ENCODE measurements at regions not wholly inside any gene's neighbourhood (a gene's known extent, or its start where the extent isn't known, plus 50 kb on each side); places are given as distances from the start of the nearest gene placed in this dataset.

GRCh38 chr3:3699816-3700633 is 99.2 kb upstream of the LRRN1 start:
- TF ChIP-seq CTCF (IDR thresholded peaks at IDR 0.05): no peak
- no peak overlapping the region for H3K9ac ChIP-seq (ENCODE audit: insufficient read depth, low read length, poor library complexity, severe bottlenecking)
- no peak for DNase-seq
- Mint-ChIP-seq H3K36me3 (no peaks in the 10 kb centered on the region), H3K4me3 (no peak overlapping the region), H3K4me1 (no peaks in the 10 kb centered on the region), H3K27me3 (ENCODE audit: low read depth in 3 of 3) (peaks cover 1 to 2% (median 2%) of the 10 kb centered on the region in 3 donors), H3K27ac (no peak overlapping the region), H3K9me3 (peaks cover 5 to 10% (median 6%) of the 10 kb centered on the region in 7 donors)
- H4K20me1 ChIP-seq (ENCODE audit: insufficient read depth, low read length): no peaks in the 10 kb centered on the region
- H3K4me3 ChIP-seq (replicated peaks in 1 of 3; ENCODE audit: low read depth in 2 of 3, low read length in 3 of 3): no peak overlapping the region
- intact Hi-C loops (cut with micrococcal nuclease): no loop called here
- WGBS (ENCODE audit: insufficient coverage): 75% methylated on average over 1 of the region's 7 CpGs
- H3K27ac ChIP-seq (ENCODE audit: low read depth in 1 of 2, low read length in 2 of 2): no peak overlapping the region
- H3K9me3 ChIP-seq (replicated peaks in 1 of 2; ENCODE audit: control insufficient read depth in 1 of 2, insufficient read depth in 1 of 2, low read length in 2 of 2): peaks cover 0 to 4% of the 10 kb centered on the region in 2 donors
- H3K27me3 ChIP-seq (ENCODE audit: control insufficient read depth in 2 of 2, insufficient read depth in 2 of 2, low read length in 2 of 2): no peaks in the 10 kb centered on the region
- no peaks in the 10 kb centered on the region for H3K4me1 ChIP-seq (ENCODE audit: control insufficient read depth in 1 of 2, insufficient read depth in 2 of 2, low read length in 2 of 2)
- H2AFZ ChIP-seq (ENCODE audit: insufficient read depth, low read depth, low read length, poor library complexity, severe bottlenecking): no peak overlapping the region
- H3K4me2 ChIP-seq (replicated peaks; ENCODE audit: extremely low read depth, low read length, poor library complexity, severe bottlenecking): no peak overlapping the region
- no peaks in the 10 kb centered on the region for H3K36me3 ChIP-seq (replicated peaks in 1 of 2; ENCODE audit: control insufficient read depth in 1 of 2, insufficient read depth in 2 of 2, low read length in 2 of 2)
- H3K79me2 ChIP-seq (ENCODE audit: insufficient read depth, low read length): no peaks in the 10 kb centered on the region

- Histone ChIP-seq H3K4me1 (ENCODE audit: control insufficient read depth in 1 of 2, insufficient read depth in 2 of 2, low read length in 2 of 2) (no peaks in the 10 kb centered on the region), H3K9me3 (replicated peaks in 1 of 2; ENCODE audit: control insufficient read depth in 1 of 2, insufficient read depth in 1 of 2, low read length in 2 of 2) (peaks cover 0 to 4% of the 10 kb centered on the region in 2 donors), H3K9ac (ENCODE audit: insufficient read depth, low read length, poor library complexity, severe bottlenecking) (no peak overlapping the region), H3K4me3 (replicated peaks in 1 of 3; ENCODE audit: low read depth in 2 of 3, low read length in 3 of 3) (no peak overlapping the region), H3K79me2 (ENCODE audit: insufficient read depth, low read length) (no peaks in the 10 kb centered on the region), H2AFZ (ENCODE audit: insufficient read depth, low read depth, low read length, poor library complexity, severe bottlenecking) (no peak overlapping the region), H3K27me3 (ENCODE audit: control insufficient read depth in 2 of 2, insufficient read depth in 2 of 2, low read length in 2 of 2) (no peaks in the 10 kb centered on the region), H3K36me3 (replicated peaks in 1 of 2; ENCODE audit: control insufficient read depth in 1 of 2, insufficient read depth in 2 of 2, low read length in 2 of 2) (no peaks in the 10 kb centered on the region), H3K27ac (ENCODE audit: low read depth in 1 of 2, low read length in 2 of 2) (no peak overlapping the region), H3K4me2 (replicated peaks; ENCODE audit: extremely low read depth, low read length, poor library complexity, severe bottlenecking) (no peak overlapping the region), H4K20me1 (ENCODE audit: insufficient read depth, low read length) (no peaks in the 10 kb centered on the region)
- intact Hi-C loops (cut with micrococcal nuclease): no loop called here
- no peak overlapping the region for H3K27ac Mint-ChIP-seq
- H3K36me3 Mint-ChIP-seq: no peaks in the 10 kb centered on the region
- peaks cover 1 to 2% (median 2%) of the 10 kb centered on the region in 3 donors for H3K27me3 Mint-ChIP-seq (ENCODE audit: low read depth in 3 of 3)
- WGBS (ENCODE audit: insufficient coverage): 99% methylated on average over 5 of the region's 5 CpGs
- peaks cover 5 to 10% (median 7%) of the 10 kb centered on the region in 7 donors for H3K9me3 Mint-ChIP-seq
- DNase-seq: no peak
- no peak for TF ChIP-seq CTCF (IDR thresholded peaks at IDR 0.05)
- no peaks in the 10 kb centered on the region for H3K4me1 Mint-ChIP-seq
- H3K4me3 Mint-ChIP-seq: no peak overlapping the region
Measured at GRCh38 chr3:3699407-3699806, 99.8 kb upstream of the LRRN1 start.
